Activated CD4-positive, alpha-beta T cell treated with anti-CD3 and anti-CD28 coated beads for 36 hours (primary cell): ENCODE measurements at regions not wholly inside any gene's neighbourhood (a gene's known extent, or its start where the extent isn't known, plus 50 kb on each side); places are given as distances from the start of the nearest gene placed in this dataset.

ENCODE experiments used
- ATAC-seq: fragments of 200-7000 bp; cut with Tn5 transposase; one replicate; pipeline ENCODE4 v1.10.0; 2021; ENCODE audit warnings: mild to moderate bottlenecking, moderate library complexity
- CTCF ChIA-PET: fragments of 350-600 bp; sonication (Branson Sonifier 250); formaldehyde crosslinking; loops from one replicate; lab custom pipeline; 2021; ENCODE audit warnings: antibody characterized with exemption; lab: Charles Lee
- POLR2A ChIA-PET: fragments of 350-600 bp; sonication (Branson Sonifier 250); formaldehyde crosslinking; loops from one replicate; lab custom pipeline; 2021; ENCODE audit warnings: antibody characterized with exemption, inconsistent platforms; lab: Charles Lee
- DNase-seq: peaks from one replicate; pipeline ENCODE4 v3.0.0-alpha.2; 2020
- H3K27ac Mint-ChIP-seq: one replicate; pipeline ENCODE4 v1.8.0; 2021; ENCODE audit warnings: mixed read lengths
- H3K27me3 Mint-ChIP-seq: one replicate; pipeline ENCODE4 v1.8.0; 2021; ENCODE audit warnings: mixed read lengths
- H3K36me3 Mint-ChIP-seq: one replicate; pipeline ENCODE4 v1.8.0; 2021; ENCODE audit warnings: low read depth, mixed read lengths
- H3K4me1 Mint-ChIP-seq: one replicate; pipeline ENCODE4 v1.8.0; 2021; ENCODE audit warnings: mixed read lengths
- H3K4me3 Mint-ChIP-seq: one replicate; pipeline ENCODE4 v1.8.0; 2021; ENCODE audit warnings: mild to moderate bottlenecking, moderate library complexity, mixed read lengths
- H3K9me3 Mint-ChIP-seq: one replicate; pipeline ENCODE4 v1.8.0; 2021; ENCODE audit warnings: low read depth, mixed read lengths
- intact Hi-C, 2 experiments: fragments of 100-400 bp; cut with DNase I in 1 of 2; cut with micrococcal nuclease in 1 of 2; formaldehyde crosslinking; loops; one replicate each; pipeline versions ENCODE4 v1.14.2 to v1.15.1; 2022 to 2024; cut with DNase I, micrococcal nuclease

DNA sequence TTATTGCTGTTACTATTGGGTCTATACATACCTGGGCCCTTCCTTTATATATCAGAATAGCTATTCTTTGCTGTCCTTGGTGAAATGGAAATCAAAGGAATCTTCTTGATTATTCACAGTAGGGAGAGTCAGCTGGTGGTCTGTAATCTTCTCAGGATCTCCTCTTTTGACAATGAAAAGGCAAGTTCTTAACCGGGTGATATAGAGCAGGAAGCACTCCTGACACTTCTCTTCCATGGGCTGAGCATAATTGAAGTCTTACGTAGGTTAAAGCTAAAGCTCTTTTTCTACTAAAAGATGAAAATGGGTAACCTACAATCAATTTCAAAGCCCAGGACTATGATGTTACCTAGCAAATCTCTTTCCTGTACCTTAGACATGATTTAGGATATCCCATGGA is 274.9 kb upstream of the LCORL start:
- Mint-ChIP-seq H3K4me1 (no peaks in the 10 kb centered on the region), H3K27me3 (peaks cover 9% of the 10 kb centered on the region), H3K4me3 (no peak overlapping the region), H3K27ac (no peak overlapping the region), H3K9me3 (no peaks in the 10 kb centered on the region), H3K36me3 (no peaks in the 10 kb centered on the region)
- DNase-seq, result no peak
- intact Hi-C loops, result no loop called here
- ATAC-seq, result no peak
- CTCF ChIA-PET, result no interaction called here
- POLR2A ChIA-PET, result no interaction called here

DNA sequence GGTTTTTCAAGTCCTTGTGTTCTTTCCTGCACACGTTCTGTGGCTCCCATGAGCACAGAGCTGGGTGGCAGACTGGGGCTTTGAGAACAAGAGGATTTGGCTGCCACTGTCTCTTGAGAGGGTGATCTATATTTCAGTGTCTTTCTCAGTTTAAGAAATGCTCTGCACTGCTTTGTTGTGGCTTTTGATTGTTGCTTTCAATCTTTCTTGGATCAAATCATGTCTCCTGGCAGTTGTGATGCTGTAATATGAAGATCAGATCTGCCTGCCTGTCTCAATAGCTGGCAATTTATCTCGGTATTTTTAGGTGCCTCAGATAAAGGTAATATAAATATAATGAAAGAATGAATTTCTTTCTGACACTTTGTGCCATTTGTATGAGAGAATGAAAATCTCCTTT is 273.3 kb upstream of the LCORL start:
- H3K9me3 Mint-ChIP-seq, result no peaks in the 10 kb centered on the region
- H3K4me1 Mint-ChIP-seq, result no peaks in the 10 kb centered on the region
- H3K27ac Mint-ChIP-seq, result no peak overlapping the region
- intact Hi-C loops, result no loop called here
- ChIA-PET CTCF (interaction anchor here (0.6 kb wide), 1 partner anchor 8 kb away, joined by 3 read pairs; no protein-coding TSS in a partner anchor), POLR2A (no interaction called here)
- ATAC-seq (no peak), DNase-seq (no peak)
- no peak overlapping the region for H3K4me3 Mint-ChIP-seq
- no peaks in the 10 kb centered on the region for H3K36me3 Mint-ChIP-seq
- peaks cover 9% of the 10 kb centered on the region for H3K27me3 Mint-ChIP-seq

DNA sequence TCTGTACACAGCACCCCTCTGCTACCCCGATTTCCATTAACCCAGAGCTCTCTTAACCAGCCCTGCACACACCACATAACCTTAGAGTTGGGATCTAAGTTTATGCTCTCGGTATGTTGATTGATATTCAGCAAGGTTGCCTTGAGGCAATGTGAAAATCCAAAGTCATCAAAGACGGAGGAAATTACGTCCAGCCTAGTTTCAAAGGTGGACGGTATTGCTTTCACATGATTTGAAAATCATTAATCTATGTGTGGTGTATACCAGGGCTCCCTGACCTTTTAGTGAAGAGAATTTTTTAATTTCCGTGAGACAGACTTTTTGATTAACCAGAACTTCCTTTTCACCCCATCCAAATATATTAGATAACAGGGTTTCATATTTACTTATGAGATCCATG is 272.5 kb upstream of the LCORL start:
- H3K27me3 Mint-ChIP-seq, result peaks cover 9% of the 10 kb centered on the region
- POLR2A ChIA-PET, result no interaction called here
- H3K36me3 Mint-ChIP-seq, result no peaks in the 10 kb centered on the region
- DNase-seq (no peak), ATAC-seq (no peak)
- intact Hi-C loops, result no loop called here
- H3K27ac Mint-ChIP-seq, result no peak overlapping the region
- H3K9me3 Mint-ChIP-seq, result no peaks in the 10 kb centered on the region
- H3K4me1 Mint-ChIP-seq, result no peaks in the 10 kb centered on the region
- no peak overlapping the region for H3K4me3 Mint-ChIP-seq
- CTCF ChIA-PET, result no interaction called here

- H3K27ac Mint-ChIP-seq, result no peak overlapping the region
- H3K27me3 Mint-ChIP-seq, result peaks cover 11% of the 10 kb centered on the region
- H3K4me1 Mint-ChIP-seq, result no peaks in the 10 kb centered on the region
- no peak overlapping the region for H3K4me3 Mint-ChIP-seq
- ChIA-PET CTCF (no interaction called here), POLR2A (no interaction called here)
- DNase-seq (no peak), ATAC-seq (no peak)
- H3K9me3 Mint-ChIP-seq, result no peaks in the 10 kb centered on the region
- H3K36me3 Mint-ChIP-seq, result no peaks in the 10 kb centered on the region
- intact Hi-C loops, result no loop called here
Measured at GRCh38 chr4:18292411-18292810, 270.9 kb upstream of the LCORL start.

- ChIA-PET CTCF (no interaction called here), POLR2A (no interaction called here)
- H3K27ac Mint-ChIP-seq, result no peak overlapping the region
- H3K4me3 Mint-ChIP-seq, result no peak overlapping the region
- H3K36me3 Mint-ChIP-seq, result no peaks in the 10 kb centered on the region
- DNase-seq, result no peak
- H3K27me3 Mint-ChIP-seq, result peaks cover 11% of the 10 kb centered on the region
- no peaks in the 10 kb centered on the region for H3K4me1 Mint-ChIP-seq
- intact Hi-C loops, result no loop called here
- H3K9me3 Mint-ChIP-seq, result no peaks in the 10 kb centered on the region
- no peak for ATAC-seq
Measured at GRCh38 chr4:18291981-18292380, 270.4 kb upstream of the LCORL start.

GRCh38 chr4:18291256-18291655 is 269.7 kb upstream of the LCORL start:
- DNase-seq (no peak), ATAC-seq (no peak)
- H3K36me3 Mint-ChIP-seq, result no peaks in the 10 kb centered on the region
- ChIA-PET CTCF (no interaction called here), POLR2A (no interaction called here)
- H3K27ac Mint-ChIP-seq, result no peak overlapping the region
- no peaks in the 10 kb centered on the region for H3K9me3 Mint-ChIP-seq
- no peak overlapping the region for H3K4me3 Mint-ChIP-seq
- H3K27me3 Mint-ChIP-seq, result peaks cover 8% of the 10 kb centered on the region
- intact Hi-C loops, result no loop called here
- H3K4me1 Mint-ChIP-seq, result no peaks in the 10 kb centered on the region

DNA sequence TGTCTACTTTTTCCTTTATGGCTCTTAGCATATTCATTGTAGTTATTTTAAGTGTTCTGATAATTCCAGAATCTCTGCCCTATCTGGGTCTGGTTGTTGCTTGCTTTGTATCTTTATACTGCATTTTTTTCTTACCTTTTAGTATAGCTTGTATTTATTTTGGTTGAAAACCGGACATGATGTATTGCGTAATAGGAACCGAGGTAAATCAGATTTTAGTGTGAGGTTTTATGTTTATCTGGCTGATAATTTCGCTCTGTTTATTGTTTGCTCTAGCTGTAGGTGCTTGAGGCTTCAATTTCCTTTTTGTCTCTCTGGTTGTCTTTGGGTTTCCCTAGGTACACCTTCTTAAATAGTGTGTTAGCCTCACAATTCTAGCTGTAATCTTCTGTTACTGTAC is 263.8 kb upstream of the LCORL start:
- intact Hi-C loops, result no loop called here

GRCh38 chr4:18278244-18278643 is 256.7 kb upstream of the LCORL start:
- no peaks in the 10 kb centered on the region for H3K4me1 Mint-ChIP-seq
- POLR2A ChIA-PET, result no interaction called here

More for the DNA sequence above, 263.8 kb upstream of the LCORL start:
- Mint-ChIP-seq H3K9me3 (no peaks in the 10 kb centered on the region), H3K36me3 (no peaks in the 10 kb centered on the region), H3K27me3 (peaks cover 2% of the 10 kb centered on the region), H3K4me3 (no peak overlapping the region), H3K27ac (no peak overlapping the region), H3K4me1 (no peaks in the 10 kb centered on the region)
- POLR2A ChIA-PET, result interaction anchor here (0.6 kb wide), 1 partner anchor 38 kb away, joined by 3 read pairs; no protein-coding TSS in a partner anchor
- CTCF ChIA-PET, result no interaction called here
- ATAC-seq, result no peak
- no peak for DNase-seq

GRCh38 chr4:18262832-18263231 is 241.3 kb upstream of the LCORL start:
- Mint-ChIP-seq H3K9me3 (no peaks in the 10 kb centered on the region), H3K27me3 (peaks cover 11% of the 10 kb centered on the region), H3K4me1 (no peaks in the 10 kb centered on the region), H3K36me3 (no peaks in the 10 kb centered on the region), H3K4me3 (no peak overlapping the region), H3K27ac (no peak overlapping the region)
- DNase-seq (no peak), ATAC-seq (no peak)
- ChIA-PET POLR2A (no interaction called here), CTCF (no interaction called here)
- intact Hi-C loops, result no loop called here

More at GRCh38 chr4:18278244-18278643, 256.7 kb upstream of the LCORL start:
- H3K9me3 Mint-ChIP-seq, result peaks cover 3% of the 10 kb centered on the region
- ATAC-seq, result no peak
- H3K4me3 Mint-ChIP-seq, result no peak overlapping the region
- intact Hi-C loops, result no loop called here
- H3K36me3 Mint-ChIP-seq, result no peaks in the 10 kb centered on the region
- DNase-seq, result no peak
- H3K27me3 Mint-ChIP-seq, result peaks cover 3% of the 10 kb centered on the region
- no peak overlapping the region for H3K27ac Mint-ChIP-seq
- CTCF ChIA-PET, result no interaction called here

DNA sequence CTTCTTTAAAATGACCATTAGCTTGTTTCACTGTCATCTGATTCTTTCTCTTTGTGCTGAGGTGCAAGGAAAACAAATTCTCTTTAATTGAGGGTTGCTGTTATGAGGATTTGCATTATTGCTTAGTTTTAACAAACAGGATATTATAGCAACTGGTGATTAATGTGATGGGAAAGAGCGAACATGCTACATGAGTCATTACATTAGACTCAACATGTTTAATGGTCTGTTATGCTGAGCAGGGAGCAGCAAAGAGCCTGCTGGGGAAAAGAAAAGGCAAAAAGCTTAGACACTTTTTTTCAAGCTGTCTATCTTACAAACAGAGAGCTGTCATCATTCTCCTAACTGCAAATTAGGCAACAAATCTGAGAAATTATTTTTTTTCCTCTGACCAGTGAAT is 230.5 kb upstream of the LCORL start:
- Mint-ChIP-seq H3K27ac (no peak overlapping the region), H3K4me3 (no peak overlapping the region), H3K4me1 (no peaks in the 10 kb centered on the region), H3K9me3 (no peaks in the 10 kb centered on the region), H3K27me3 (peaks cover 2% of the 10 kb centered on the region), H3K36me3 (no peaks in the 10 kb centered on the region)
- DNase-seq, result no peak
- POLR2A ChIA-PET, result no interaction called here
- intact Hi-C loops, result no loop called here
- no peak for ATAC-seq
- CTCF ChIA-PET, result no interaction called here

DNA sequence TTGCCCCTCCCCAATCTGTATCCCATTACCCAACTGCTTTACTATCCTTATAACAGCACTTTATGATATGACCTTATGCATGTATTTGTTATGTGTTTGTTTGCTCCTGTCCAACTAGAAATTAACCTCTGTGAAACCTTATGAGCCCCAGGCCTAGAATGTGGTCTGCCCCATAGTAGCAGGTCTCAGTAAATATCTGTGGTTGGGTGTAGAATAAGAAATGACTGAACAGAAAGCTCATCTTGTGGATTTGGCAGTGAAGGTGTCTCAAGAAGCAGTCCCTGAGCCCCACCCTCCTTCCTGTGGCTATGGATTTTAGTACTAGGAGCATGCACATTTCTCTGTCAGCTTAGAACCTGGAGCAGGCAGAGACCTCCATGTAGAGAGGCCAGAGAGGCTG is 229.0 kb upstream of the LCORL start:
- Mint-ChIP-seq H3K27ac (no peak overlapping the region), H3K9me3 (no peaks in the 10 kb centered on the region), H3K36me3 (no peaks in the 10 kb centered on the region), H3K4me1 (no peaks in the 10 kb centered on the region), H3K27me3 (peaks cover 2% of the 10 kb centered on the region), H3K4me3 (no peak overlapping the region)
- ATAC-seq (no peak), DNase-seq (no peak)
- CTCF ChIA-PET, result interaction anchor here (0.5 to 0.8 kb wide), 2 partner anchors 596 to 1454 kb away, joined by 3 to 4 read pairs; no protein-coding TSS in a partner anchor
- POLR2A ChIA-PET, result no interaction called here
- intact Hi-C loops, result no loop called here

DNA sequence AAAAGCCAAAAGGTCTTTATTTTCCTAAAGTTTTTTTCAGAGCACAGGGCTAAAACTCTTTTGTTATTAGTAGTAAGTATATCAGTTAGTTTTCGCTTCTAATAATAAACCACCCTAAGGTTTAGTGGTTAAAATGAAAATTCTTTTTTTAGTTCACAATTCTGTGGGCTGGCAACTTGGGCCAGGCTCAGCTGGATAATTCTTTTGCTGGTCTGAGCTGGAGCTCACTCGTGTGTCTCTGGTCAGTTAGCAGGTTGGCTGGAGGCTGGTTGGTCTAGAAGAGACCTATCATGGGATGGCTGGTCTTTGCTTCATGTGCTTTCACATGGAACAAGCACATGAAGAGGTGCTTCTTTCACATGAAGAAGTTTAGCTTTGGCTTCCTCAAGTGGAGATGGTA is 227.1 kb upstream of the LCORL start:
- ChIA-PET POLR2A (no interaction called here), CTCF (no interaction called here)
- no peak overlapping the region for H3K27ac Mint-ChIP-seq
- no peak for ATAC-seq
- peaks cover 2% of the 10 kb centered on the region for H3K27me3 Mint-ChIP-seq
- DNase-seq, result no peak
- H3K4me1 Mint-ChIP-seq, result no peaks in the 10 kb centered on the region
- H3K9me3 Mint-ChIP-seq, result no peaks in the 10 kb centered on the region
- H3K4me3 Mint-ChIP-seq, result no peak overlapping the region
- no peaks in the 10 kb centered on the region for H3K36me3 Mint-ChIP-seq
- intact Hi-C loops, result no loop called here

GRCh38 chr4:18247189-18247588 is 225.6 kb upstream of the LCORL start:
- no peak overlapping the region for H3K4me3 Mint-ChIP-seq
- intact Hi-C loops, result no loop called here
- ChIA-PET POLR2A (no interaction called here), CTCF (no interaction called here)
- H3K9me3 Mint-ChIP-seq, result no peaks in the 10 kb centered on the region
- no peak overlapping the region for H3K27ac Mint-ChIP-seq
- ATAC-seq (no peak), DNase-seq (no peak)
- H3K4me1 Mint-ChIP-seq, result no peaks in the 10 kb centered on the region
- peaks cover 2% of the 10 kb centered on the region for H3K27me3 Mint-ChIP-seq
- H3K36me3 Mint-ChIP-seq, result no peaks in the 10 kb centered on the region
